Panc1 (cell line): ENCODE measurements at regions not wholly inside any gene's neighbourhood (a gene's known extent, or its start where the extent isn't known, plus 50 kb on each side); places are given as distances from the start of the nearest gene placed in this dataset.

Source experiments
- ATAC-seq: fragments of 200-7000 bp; cut with Tn5 transposase; 2 replicates; pipeline ENCODE4 v1.9.1; 2020; ENCODE audit warnings: mild to moderate bottlenecking, moderate library complexity
- BruUV-seq: library from RNA; stranded (reverse); fragments of 400-500 nt; replicated peaks from 2 replicates; lab custom pipeline; 2021; lab: Mats Ljungman, UMichigan
- CTCF ChIA-PET: fragments of 300-600 bp; sonication (Branson Sonifier 250); formaldehyde crosslinking; loops from one replicate; lab custom pipeline; 2022; ENCODE audit warnings: antibody characterized with exemption; lab: Charles Lee
- POLR2A ChIA-PET: fragments of 300-600 bp; sonication (Branson Sonifier 250); formaldehyde crosslinking; loops from one replicate; lab custom pipeline; 2022; ENCODE audit warnings: antibody characterized with exemption; lab: Charles Lee
- DNase-seq: peaks from one replicate; pipeline ENCODE4 v3.0.0-alpha.2; 2010; ENCODE audit warnings: low read depth, low spot score
- H3K27ac ChIP-seq: 2 replicates; pipeline ENCODE4 v1.5.1; 2011; ENCODE audit warnings: mild to moderate bottlenecking, low read length, inconsistent platforms
- H3K27me3 ChIP-seq: fragments of 200-500 bp; sonication (Bioruptor generic); 2 replicates; pipeline ENCODE4 v1.6.0; 2014; ENCODE audit warnings: low read length, inconsistent platforms; ENCODE audit not compliant: control insufficient read depth, insufficient read depth
- H3K36me3 ChIP-seq: fragments of 200-500 bp; sonication (Bioruptor generic); 2 replicates; pipeline ENCODE4 v1.5.1; 2014; ENCODE audit warnings: inconsistent platforms, mild to moderate bottlenecking, low read length, moderate library complexity; ENCODE audit not compliant: control insufficient read depth, insufficient read depth
- H3K4me1 ChIP-seq: 2 replicates; pipeline ENCODE4 v1.5.1; 2011; ENCODE audit warnings: inconsistent platforms, mild to moderate bottlenecking, low read length, moderate library complexity; ENCODE audit not compliant: control insufficient read depth, insufficient read depth
- H3K4me3 ChIP-seq, 2 experiments: 2 replicates each; pipeline ENCODE4 v1.5.1; 2011 to 2012; ENCODE audit warnings: low read depth in 2 of 2, low read length in 2 of 2, mild to moderate bottlenecking in 2 of 2, inconsistent platforms in 1 of 2, moderate library complexity in 1 of 2
- H3K9me3 ChIP-seq: fragments of 200-500 bp; sonication (Bioruptor generic); 2 replicates; pipeline ENCODE4 v1.5.1; 2014; ENCODE audit warnings: low read depth, mild to moderate bottlenecking, inconsistent platforms, low read length, moderate library complexity; ENCODE audit not compliant: control insufficient read depth, insufficient read depth
- POLR2AphosphoS5 ChIP-seq: IDR thresholded peaks from 2 replicates; pipeline ENCODE4 v1.6.1; 2012; ENCODE audit warnings: mild to moderate bottlenecking, low read depth, low read length, moderate library complexity
- SIN3A ChIP-seq: IDR thresholded peaks from 2 replicates; pipeline ENCODE4 v1.6.1; 2012; ENCODE audit warnings: low read depth, mild to moderate bottlenecking, low read length, moderate library complexity, borderline replicate concordance; ENCODE audit not compliant: insufficient read depth
- TCF7L2 ChIP-seq: IDR thresholded peaks from 2 replicates; pipeline ENCODE4 v1.6.1; 2011; ENCODE audit warnings: mild to moderate bottlenecking, low read depth, low read length, inconsistent platforms
- in situ Hi-C: cut with HindIII; loops from 2 replicates; pipeline ENCODE4 v1.10.0; 2016; ENCODE audit warnings: low sequenced_read_pairs, low pct_unique_long_range_greater_than_20kb
- intact Hi-C: fragments of 100-400 bp; cut with micrococcal nuclease; formaldehyde crosslinking; loops from one replicate; pipeline ENCODE4 v1.10.0; 2022; ENCODE audit not compliant: unreplicated experiment
- TF ChIP-seq, protein P1 (sequence below), 2 experiments: IDR thresholded peaks; 2 replicates each; pipeline ENCODE4 v1.6.1; 2011 to 2012; ENCODE audit warnings: low read depth in 2 of 2, control low read depth in 1 of 2, low read length in 1 of 2, mild to moderate bottlenecking in 1 of 2, moderate library complexity in 1 of 2; ENCODE audit not compliant: insufficient read depth in 1 of 2
- TF ChIP-seq, protein P2 (sequence below): fragments of 450-650 bp; IDR thresholded peaks from 2 replicates; pipeline ENCODE4 v1.5.1; 2017; ENCODE audit warnings: mild to moderate bottlenecking

DNA sequence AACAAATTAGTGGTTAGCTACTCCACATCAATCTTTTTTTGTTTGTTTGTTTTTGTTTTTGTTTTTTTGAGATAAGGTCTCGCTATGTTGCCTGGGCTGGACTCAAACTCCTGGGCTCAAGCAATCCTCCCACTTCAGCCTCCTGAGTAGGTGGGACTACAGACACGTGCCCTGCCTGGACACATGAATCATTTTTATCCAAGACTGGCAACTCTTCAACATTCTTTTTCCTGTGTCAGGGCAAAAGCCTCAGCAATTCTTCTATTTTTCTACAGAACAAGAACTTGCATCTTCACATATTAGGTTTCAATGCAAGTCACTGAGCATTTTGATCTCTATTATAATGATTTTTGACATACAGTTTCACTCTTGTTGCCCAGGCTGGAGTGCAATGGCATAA is 76.8 kb upstream of the LRCH1 start:
- intact Hi-C loops, result no loop called here

DNA sequence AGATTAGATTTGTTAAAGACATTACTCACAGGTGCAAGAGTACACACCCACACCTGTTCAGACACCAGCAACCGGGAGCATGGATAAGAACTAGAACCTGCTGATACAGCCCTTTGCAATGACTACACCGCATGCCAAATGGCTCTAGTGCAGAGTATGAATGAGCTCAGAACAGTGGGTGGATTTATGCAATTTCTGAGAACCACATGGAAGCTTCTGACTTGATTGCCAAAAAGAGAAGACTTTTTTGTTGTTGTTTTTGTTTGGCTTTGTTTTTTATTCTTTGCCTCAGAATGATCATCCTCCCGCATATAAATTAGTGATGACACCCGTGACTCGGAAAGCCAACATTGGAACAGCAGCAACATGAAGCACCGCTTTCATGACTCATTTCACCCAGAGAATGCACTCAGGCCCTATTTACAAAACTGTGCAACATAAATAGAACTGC is 77.4 kb upstream of the LRCH1 start:
- DNase-seq (no peak), ATAC-seq (no peak)
- intact Hi-C loops, result no loop called here
- Histone ChIP-seq H3K27me3 (no peaks in the 10 kb centered on the region), H3K4me3 (no peak overlapping the region), H3K4me1 (no peaks in the 10 kb centered on the region), H3K27ac (no peak overlapping the region), H3K36me3 (no peaks in the 10 kb centered on the region), H3K9me3 (no peaks in the 10 kb centered on the region)
- ChIA-PET CTCF (no interaction called here), POLR2A (no interaction called here)
- no TSS peak for BruUV-seq
- no peak for TF ChIP-seq POLR2AphosphoS5
- no peak for TF ChIP-seq SIN3A
- TF ChIP-seq, protein P1, sequence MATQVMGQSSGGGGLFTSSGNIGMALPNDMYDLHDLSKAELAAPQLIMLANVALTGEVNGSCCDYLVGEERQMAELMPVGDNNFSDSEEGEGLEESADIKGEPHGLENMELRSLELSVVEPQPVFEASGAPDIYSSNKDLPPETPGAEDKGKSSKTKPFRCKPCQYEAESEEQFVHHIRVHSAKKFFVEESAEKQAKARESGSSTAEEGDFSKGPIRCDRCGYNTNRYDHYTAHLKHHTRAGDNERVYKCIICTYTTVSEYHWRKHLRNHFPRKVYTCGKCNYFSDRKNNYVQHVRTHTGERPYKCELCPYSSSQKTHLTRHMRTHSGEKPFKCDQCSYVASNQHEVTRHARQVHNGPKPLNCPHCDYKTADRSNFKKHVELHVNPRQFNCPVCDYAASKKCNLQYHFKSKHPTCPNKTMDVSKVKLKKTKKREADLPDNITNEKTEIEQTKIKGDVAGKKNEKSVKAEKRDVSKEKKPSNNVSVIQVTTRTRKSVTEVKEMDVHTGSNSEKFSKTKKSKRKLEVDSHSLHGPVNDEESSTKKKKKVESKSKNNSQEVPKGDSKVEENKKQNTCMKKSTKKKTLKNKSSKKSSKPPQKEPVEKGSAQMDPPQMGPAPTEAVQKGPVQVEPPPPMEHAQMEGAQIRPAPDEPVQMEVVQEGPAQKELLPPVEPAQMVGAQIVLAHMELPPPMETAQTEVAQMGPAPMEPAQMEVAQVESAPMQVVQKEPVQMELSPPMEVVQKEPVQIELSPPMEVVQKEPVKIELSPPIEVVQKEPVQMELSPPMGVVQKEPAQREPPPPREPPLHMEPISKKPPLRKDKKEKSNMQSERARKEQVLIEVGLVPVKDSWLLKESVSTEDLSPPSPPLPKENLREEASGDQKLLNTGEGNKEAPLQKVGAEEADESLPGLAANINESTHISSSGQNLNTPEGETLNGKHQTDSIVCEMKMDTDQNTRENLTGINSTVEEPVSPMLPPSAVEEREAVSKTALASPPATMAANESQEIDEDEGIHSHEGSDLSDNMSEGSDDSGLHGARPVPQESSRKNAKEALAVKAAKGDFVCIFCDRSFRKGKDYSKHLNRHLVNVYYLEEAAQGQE (IDR thresholded peaks at IDR 0.05; ENCODE audit: insufficient read depth in 1 of 2, low read depth in 2 of 2, low read length in 1 of 2), result no peak
- TF ChIP-seq, protein P2, sequence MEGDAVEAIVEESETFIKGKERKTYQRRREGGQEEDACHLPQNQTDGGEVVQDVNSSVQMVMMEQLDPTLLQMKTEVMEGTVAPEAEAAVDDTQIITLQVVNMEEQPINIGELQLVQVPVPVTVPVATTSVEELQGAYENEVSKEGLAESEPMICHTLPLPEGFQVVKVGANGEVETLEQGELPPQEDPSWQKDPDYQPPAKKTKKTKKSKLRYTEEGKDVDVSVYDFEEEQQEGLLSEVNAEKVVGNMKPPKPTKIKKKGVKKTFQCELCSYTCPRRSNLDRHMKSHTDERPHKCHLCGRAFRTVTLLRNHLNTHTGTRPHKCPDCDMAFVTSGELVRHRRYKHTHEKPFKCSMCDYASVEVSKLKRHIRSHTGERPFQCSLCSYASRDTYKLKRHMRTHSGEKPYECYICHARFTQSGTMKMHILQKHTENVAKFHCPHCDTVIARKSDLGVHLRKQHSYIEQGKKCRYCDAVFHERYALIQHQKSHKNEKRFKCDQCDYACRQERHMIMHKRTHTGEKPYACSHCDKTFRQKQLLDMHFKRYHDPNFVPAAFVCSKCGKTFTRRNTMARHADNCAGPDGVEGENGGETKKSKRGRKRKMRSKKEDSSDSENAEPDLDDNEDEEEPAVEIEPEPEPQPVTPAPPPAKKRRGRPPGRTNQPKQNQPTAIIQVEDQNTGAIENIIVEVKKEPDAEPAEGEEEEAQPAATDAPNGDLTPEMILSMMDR, result no peak
- no peak for TF ChIP-seq TCF7L2
- in situ Hi-C loops, result no loop called here

More for the DNA sequence above, 76.8 kb upstream of the LRCH1 start:
- no peak for TF ChIP-seq POLR2AphosphoS5
- TF ChIP-seq, protein P2, result no peak
- no peak for TF ChIP-seq SIN3A
- TF ChIP-seq, protein P1 (IDR thresholded peaks at IDR 0.05; ENCODE audit: insufficient read depth in 1 of 2, low read depth in 2 of 2, low read length in 1 of 2), result no peak
- TF ChIP-seq TCF7L2, result no peak
- no peaks in the 10 kb centered on the region for H3K9me3 ChIP-seq
- H3K4me3 ChIP-seq, result no peak overlapping the region
- ATAC-seq, result no peak
- H3K27ac ChIP-seq, result no peak overlapping the region
- ChIA-PET POLR2A (no interaction called here), CTCF (no interaction called here)
- no TSS peak for BruUV-seq
- no peaks in the 10 kb centered on the region for H3K4me1 ChIP-seq
- no peaks in the 10 kb centered on the region for H3K27me3 ChIP-seq
- DNase-seq, result no peak
- no peaks in the 10 kb centered on the region for H3K36me3 ChIP-seq
- in situ Hi-C loops, result no loop called here
